ENCODE measurements at regions not wholly inside any gene's neighbourhood (a gene's known extent, or its start where the extent isn't known, plus 50 kb on each side); places are given as distances from the start of the nearest gene placed in this dataset.

DNA sequence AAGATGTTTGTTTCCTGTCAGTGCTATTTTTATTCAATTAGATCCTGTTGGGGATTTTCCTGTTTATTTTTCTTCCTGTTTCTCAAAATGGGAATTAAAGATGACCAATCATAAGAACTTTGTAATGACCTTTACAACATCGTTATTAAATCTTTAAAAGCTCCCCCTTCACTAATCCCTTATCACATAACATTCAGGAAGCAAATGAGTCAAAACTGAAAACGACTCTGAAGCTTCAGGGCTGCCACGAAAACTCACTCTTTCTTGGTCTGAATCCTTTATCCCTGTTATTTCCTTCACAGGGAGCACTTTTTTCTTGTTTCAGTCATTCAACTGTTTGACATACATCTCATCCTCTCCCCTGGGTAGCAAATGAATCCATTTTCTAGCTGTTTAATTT is 75.8 kb upstream of the MB21D2 start:
- TF ChIP-seq, protein P1, sequence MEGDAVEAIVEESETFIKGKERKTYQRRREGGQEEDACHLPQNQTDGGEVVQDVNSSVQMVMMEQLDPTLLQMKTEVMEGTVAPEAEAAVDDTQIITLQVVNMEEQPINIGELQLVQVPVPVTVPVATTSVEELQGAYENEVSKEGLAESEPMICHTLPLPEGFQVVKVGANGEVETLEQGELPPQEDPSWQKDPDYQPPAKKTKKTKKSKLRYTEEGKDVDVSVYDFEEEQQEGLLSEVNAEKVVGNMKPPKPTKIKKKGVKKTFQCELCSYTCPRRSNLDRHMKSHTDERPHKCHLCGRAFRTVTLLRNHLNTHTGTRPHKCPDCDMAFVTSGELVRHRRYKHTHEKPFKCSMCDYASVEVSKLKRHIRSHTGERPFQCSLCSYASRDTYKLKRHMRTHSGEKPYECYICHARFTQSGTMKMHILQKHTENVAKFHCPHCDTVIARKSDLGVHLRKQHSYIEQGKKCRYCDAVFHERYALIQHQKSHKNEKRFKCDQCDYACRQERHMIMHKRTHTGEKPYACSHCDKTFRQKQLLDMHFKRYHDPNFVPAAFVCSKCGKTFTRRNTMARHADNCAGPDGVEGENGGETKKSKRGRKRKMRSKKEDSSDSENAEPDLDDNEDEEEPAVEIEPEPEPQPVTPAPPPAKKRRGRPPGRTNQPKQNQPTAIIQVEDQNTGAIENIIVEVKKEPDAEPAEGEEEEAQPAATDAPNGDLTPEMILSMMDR (IDR thresholded peaks at IDR 0.05; ENCODE audit: insufficient read depth, low read depth, low read length): no peak
- no peak for TF ChIP-seq EZH2 (IDR thresholded peaks at IDR 0.05; ENCODE audit: insufficient read depth, low read length)

All from astrocyte (in vitro differentiated cells and primary cell).